GM19035 (cell line): ENCODE measurements at regions not wholly inside any gene's neighbourhood (a gene's known extent, or its start where the extent isn't known, plus 50 kb on each side); places are given as distances from the start of the nearest gene placed in this dataset.

ENCODE experiments used
- ATAC-seq: cut with Tn5 transposase; IDR thresholded peaks from one replicate; pipeline ENCODE4 v1.9.1; 2021; ENCODE audit not compliant: unreplicated experiment

DNA sequence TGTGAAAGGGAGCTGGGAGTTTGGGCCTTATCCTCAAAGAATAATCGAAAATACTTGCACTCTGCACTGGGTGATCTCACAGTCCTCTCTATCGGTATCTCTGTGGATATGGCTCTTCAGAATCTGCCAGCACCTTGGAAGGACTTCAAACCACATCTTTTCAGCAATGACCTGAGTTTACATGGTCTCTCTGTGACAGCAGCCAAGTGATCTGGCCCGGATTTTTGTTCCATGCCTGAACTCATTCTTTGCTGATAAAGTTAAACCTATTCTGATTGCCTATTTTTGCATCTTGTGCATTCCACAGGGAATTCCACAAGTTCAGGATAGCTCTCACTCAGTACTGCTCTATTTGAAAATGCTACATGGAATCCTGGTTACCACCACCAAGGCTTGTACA is 98.9 kb downstream of the HDGFL1 start:
- no peak for ATAC-seq

DNA sequence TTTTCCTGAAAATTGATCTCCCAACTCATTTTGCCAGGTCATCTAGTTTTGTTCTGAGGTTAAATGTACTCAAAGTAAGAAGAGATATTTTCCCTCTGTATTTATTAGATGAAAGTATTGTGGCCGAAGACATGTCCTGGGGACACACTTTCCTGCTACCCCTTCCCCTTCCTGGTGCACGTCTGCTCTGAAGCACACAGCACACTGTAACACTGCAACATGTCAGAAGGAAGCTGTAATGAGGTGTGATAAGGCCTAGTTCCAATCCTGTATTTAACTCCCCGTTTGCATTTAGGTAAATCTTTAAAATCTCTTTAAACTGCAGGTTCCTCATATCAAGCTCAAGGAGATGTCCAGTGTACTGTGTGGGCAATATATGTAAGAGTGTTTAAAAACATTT is 99.4 kb downstream of the HDGFL1 start:
- no peak for ATAC-seq

DNA sequence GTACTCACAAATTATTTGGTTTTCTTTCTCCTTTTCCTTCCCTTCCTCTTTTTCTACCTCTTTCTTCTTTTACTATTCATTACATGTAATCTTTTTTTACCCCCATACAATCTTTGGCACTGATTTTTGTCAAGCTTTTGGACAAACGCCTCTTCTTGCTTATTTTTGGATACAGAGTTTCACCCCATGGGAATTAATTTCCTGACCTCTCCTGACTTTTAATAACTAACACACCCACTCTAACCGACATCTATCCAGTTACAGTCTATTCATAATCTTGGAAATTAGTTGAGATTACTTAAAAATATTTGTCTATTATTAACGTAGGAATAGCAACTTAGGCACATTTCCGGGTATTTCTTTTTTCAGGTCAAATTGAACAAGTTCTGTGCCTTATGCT is 101.2 kb downstream of the HDGFL1 start:
- ATAC-seq, result no peak

DNA sequence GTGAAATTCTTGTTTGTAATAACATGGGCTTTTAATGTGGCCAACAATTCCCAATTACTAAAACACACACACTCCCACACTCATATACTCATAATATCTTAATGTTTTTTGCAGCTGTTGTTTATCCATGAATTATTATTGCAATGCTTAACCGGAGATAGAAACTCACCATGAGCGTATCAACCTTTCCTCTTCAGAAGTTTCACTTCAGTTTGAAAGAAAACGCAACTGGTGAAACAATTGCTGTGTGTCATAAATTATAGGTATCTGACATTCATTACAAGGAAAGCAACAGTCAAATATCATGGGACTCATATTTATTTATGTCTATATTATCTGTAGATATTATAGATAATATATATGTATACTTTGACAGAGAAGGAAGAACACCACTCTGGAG is 104.1 kb downstream of the HDGFL1 start:
- ATAC-seq, result no peak

DNA sequence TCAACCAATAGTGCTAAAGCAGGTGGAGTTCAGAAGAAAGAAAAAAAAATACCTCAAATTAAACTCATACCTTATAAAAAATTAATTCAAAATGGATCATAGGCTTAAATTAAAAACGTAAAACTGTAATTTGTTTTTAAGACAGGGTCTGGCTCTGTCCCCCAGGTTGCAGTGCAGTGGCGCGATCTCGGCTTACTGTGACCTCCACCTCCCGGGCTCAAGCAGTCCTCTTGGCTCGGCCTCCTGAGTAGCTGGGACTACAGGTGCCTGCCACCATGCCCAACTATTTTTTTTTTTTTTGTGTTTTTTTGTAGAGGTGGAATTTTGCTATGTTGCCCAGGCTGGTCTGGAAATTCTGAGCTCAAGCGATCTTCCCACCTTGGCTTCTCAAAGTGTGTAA is 111.6 kb downstream of the HDGFL1 start:
- no peak for ATAC-seq

DNA sequence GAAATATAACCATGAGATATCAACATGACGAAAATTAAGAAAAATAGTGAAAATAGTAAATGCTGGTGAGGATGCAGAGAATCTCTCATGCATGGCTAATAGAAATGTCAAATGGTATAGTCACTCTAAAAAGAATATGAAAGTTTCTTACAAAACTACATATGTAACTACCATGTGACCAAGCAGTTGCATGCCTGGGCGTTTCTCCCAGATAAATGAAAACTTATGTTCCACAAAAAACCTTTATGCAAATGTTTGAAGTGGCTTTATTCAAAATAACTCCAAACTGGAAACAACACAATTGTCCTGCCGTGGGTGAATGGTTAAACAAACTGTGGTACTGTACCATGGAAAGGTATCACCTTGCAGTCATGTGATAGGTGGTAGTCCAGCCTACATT is 112.4 kb downstream of the HDGFL1 start:
- no peak for ATAC-seq

DNA sequence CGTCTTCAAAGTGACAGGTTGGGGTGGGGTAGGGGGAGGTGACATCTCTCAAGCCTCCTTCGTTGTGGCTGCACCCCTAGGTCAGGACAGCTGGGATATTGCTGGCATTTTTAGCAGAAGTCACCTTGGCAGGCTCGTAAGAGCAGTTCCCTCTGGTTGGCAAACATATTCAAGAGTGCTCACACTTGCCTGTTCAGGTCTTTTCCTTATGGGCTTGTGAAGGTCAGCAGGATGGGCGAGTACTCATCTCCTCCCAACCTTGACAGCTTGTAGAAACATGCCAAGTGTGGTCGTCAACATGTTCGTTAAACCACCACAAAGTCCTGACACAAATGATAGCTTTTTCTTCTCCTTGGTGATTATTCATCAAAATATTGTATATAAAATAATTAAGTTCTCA is 113.6 kb downstream of the HDGFL1 start:
- no peak for ATAC-seq

DNA sequence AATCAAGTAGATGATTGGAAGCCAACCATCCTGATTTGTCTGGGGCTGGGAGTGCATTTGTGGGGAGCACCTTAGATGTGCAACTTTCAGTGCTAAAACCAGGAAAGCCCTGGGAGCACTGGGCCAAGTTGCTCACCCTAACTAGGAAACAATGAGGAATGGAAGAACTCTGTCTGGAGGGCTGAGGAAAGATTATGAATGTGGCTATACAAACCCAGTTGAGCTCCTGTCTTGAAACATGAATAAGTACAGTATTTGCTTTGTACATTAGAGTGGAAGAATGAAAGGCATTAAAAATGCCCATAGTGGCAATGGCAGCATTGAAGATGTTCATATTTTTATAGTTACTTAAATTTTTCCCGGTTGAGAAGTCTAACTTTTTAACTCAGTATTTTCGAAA is 121.1 kb downstream of the HDGFL1 start:
- ATAC-seq, result no peak

DNA sequence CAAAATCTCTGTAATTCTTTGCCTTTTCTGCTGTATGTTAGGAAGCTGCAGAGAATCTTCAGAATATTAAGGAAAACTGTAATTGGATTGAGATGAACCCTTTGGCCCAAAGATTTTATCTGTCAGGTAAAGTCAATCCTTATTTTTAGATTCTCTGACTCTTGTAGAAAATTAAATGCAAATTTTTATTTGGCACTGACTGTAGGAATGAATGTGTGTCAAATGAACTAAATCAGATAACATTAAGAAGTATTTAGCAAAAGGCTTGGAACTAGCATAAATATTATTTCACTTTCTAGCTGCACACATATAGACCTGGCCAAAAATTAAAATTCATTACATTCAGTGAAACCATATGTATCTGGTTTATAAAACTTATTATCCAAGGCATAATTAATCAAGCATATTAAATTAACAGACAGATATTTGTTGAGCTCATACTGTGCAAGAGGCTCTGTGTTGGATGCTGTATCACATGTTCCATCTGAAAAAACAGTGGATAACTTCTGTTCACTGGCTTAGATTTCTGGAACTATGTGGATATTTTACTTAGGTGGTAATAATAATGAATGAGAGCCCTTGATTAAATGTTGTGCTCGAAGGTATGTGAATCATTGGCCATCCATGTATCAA is 124.8 kb downstream of the HDGFL1 start:
- no peak for ATAC-seq

DNA sequence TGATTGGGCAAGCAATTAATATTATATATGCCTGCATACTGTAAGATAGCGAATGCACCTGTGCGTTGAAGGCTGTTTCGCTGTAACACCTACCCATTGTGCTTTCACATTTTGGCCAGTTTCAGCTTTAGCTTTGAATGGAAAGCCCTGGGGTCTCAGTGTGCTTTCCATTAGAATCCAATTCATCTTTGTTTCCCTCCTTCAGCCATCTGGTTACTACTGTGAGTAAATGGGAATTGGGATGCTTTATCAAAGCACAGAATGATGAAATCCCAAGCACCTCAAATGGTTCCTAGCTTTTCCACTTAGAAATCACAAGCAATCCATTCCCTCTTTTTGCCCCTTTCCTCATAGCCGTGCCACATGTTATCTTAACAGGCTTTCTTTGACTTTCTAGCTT is 127.1 kb downstream of the HDGFL1 start:
- ATAC-seq, result no peak

DNA sequence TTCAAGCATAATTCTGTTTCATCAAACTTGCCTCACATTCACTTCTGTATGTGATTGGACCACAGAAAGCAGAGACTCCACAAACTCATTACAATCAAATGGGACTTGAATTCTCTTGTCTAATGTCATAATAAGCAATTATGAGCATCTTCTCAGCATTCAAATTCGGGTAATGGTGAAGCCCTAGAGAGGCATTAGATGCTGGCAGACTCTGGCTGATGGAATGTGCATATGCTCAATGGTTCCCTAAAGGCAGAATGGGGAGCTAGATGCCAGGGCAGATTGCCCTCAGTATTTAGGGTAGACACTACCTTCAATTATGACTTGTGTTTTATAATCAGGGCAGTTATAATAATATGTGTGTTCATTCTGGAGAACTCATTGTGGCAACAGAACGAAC is 127.9 kb downstream of the HDGFL1 start:
- ATAC-seq, result no peak

DNA sequence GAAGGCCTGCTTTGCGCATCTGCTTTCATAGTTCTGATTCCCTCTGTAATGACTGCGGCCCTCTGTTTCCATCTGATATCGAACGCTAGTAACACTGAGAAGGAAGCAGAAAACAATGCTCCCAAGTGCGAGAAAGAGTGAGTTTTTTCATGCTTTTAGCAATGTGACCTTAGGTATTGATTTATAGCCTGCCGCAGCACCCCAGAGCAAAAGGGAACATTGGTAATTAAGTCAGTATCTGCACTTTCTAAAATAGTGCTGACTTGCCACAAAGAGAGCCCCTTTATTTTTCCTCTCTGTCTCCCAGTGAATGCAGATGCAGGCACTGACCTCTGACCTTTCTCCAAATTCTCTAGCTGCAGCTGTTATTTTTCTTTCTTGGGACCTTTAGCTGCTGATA is 129.8 kb downstream of the HDGFL1 start:
- ATAC-seq, result no peak

DNA sequence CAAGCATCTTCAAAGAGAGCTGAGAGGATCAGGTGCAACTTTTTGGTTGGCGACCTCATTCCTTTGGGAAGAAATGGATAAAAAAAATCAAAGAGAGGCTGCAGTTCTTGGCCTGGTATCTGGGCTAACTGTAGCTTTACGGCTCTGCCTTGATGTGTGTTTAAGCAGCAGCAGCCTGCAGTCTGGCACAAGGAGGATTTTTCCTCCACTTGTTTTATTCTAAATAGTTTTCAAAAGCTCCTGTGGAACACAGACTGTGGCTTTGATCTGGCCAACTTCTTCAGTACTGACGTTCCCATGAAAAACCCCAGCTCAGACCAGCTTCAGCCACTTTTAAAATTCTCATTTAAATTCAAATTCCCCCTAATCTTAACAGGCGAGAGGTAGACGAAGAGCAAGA is 137.3 kb downstream of the HDGFL1 start:
- no peak for ATAC-seq

DNA sequence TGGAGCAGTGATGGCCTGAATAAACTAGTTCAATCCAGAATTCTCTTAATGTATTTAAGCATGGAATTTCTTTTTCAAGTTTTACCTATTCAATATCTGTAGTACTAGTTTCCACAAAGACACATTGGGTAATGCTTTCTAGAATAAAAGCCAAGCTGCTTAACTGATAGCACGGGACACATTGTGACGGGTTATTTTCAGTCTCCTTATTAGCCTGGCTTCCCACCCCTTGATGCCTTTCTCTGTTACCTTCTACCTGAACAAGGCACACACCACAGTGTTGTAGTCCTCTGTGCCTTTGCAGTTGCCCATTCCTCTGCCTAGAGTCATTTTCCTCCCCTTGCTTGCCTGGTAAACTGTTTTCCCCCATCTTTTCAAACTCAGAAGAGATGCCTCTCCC is 139.1 kb downstream of the HDGFL1 start:
- ATAC-seq, result no peak

DNA sequence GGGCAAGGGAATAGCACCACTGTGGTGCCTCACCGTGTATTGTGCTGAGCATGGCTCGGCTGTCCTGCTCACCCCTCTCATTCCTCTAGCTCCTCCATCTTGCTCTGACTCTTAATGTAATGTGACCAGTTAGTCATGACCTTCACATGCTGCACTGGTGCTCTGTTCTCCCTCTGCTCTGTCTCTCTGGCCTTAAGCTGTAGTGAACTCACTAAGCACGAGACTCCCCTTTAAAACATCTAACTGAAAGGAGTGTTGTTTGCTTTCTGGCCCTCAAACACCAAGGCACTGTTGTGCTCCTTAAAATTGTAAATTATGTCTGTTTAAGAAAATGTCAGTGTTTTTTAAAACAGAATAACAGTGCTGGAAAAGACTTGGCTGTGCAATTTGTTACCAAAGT is 140.4 kb downstream of the HDGFL1 start:
- ATAC-seq, result no peak

DNA sequence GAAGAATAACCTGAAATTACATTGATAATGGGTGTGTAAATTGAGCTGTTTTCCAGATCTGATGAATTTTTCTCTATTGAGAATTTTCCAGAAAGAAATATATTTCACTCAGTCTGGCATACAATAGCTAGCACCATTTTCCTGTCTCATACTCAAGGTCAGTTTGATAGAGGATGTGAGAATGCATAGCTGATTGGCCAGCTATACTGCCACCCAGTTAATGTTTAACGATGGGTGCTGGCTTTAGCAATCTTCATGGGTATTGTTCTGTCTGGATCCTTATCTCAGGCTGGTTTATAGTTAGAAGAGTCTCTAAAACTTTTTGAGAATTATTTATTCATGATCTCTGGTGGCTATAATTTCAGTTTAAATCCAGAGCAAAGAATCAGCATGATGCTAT is 147.4 kb downstream of the HDGFL1 start:
- ATAC-seq, result no peak

DNA sequence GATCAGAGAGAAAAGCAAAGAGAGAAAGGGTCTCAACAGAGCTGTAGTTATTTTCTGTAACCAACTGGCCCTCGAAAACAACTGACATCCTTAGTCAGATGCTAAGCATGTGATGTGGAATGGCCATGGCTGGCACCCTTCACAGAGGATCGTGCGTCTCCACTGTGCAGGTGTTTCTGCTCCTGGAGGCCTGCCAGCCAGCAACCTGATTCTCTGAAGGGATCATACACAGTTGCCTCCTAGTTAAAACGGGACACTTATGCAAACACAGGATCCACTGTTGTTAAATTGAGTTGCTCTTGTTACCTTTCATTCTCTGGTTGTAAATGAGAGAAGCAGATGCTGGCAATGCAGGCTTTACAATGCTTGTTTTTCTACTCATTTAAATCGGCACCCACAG is 148.5 kb downstream of the HDGFL1 start:
- no peak for ATAC-seq

DNA sequence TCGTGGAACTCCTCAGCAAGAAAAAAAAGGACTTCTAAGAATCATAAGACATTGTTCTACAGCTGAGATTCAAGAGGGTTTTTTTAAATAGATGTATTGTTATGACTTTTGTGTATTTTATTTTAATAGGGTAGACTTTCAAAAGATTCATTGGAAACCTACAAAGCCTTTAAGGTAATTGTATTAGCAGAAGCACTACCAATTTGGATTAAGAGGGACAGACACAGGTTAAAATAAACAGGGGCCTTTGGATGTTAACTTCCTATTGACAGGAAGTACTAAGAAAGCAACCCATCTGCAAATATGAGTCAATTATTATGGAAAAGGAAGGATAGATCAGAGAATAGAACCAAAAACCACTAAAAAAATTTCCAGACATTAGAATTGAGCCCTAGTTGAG is 153.5 kb downstream of the HDGFL1 start:
- no peak for ATAC-seq

DNA sequence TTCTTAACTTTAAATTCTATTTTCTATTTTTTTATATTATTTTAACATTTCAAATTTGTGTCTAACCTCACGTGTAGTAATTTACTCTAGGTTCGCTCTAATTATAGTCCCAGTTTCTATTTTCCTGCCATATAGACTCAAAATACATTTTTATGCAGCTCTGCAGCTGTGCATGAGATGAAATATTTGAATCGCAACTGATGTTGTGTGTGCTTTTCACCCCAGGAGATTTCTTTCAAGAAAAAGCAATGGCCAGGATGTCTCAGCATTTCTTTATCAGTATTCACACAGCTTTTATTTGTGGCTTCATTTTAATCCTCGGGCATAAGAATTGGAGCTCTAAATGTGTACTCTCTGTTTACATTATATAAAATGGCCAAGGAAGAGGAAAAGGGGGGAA is 157.6 kb downstream of the HDGFL1 start:
- no peak for ATAC-seq

DNA sequence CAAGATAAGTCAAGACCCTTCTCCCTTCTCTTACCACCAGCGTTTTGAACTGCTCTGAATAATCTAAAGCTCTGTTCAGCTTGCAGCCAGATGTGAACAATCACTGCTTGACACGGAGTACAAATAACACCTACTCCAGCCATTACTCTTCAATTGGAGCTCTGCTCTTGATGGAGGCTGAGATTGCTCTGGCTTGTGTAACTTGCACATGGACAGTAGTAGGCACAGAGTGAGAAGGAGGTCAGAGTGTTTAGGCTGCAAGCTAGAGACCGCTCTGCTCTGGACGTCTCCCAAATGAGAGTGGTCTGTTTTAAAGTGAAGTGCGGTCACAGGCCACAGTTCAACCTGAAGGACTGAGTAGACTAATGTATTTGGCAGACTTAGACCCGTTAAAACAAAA is 158.3 kb downstream of the HDGFL1 start:
- ATAC-seq, result no peak

DNA sequence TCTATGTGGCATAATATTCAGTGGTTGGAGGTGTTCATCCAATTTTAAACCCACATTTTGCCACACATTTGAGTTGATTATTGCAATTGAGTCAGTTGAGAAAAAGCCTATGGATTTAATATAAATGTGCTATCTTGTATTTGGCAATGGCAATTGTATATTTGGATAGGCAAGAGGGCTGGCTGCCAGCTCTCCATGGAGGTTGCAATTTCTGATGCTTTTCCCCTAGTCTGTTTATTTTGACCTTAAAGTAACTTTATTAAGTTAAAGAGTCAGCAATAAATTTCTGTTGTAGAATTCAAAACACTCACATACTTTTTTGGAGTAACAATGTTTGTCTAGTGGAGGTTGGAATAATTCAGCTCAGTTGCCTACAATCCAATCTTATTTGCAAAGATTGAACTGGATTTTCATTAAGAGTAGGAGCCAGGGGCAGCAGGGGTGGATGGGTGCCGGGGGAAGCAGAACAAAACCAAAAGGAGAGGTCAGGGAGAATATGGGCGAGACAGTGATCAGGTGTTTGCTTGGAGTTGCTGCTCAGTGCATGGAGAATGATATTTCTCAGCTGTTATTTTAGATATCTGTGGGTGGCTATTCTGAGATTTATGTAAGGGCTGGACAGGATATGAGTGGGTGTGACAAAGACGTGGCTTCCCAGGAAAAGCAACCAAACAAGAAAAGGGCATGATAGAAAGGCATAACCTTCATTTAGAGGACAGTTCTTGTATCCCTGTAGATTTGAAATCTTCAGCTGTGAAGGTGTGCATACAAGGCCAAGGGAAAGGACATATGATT is 163.0 kb downstream of the HDGFL1 start:
- no peak for ATAC-seq

DNA sequence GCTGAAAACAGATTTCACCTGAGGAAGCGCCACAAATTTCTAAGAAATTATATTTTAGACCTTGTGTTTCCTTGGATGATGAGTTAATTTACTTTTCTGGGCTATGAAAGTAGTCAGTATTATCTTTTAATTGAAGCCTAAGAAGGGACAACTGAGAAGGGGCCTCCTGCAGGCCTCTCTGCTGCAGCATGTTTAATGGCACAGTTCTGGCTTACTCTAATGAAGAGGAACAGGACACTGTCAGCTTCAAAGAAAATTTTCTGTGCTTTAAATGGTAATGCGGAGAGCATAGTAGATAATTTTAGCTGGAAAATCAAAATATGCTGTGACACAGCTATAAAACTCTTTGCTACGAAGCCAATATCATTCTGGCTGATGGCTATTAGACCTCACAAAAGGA is 167.4 kb downstream of the HDGFL1 start:
- ATAC-seq, result no peak

DNA sequence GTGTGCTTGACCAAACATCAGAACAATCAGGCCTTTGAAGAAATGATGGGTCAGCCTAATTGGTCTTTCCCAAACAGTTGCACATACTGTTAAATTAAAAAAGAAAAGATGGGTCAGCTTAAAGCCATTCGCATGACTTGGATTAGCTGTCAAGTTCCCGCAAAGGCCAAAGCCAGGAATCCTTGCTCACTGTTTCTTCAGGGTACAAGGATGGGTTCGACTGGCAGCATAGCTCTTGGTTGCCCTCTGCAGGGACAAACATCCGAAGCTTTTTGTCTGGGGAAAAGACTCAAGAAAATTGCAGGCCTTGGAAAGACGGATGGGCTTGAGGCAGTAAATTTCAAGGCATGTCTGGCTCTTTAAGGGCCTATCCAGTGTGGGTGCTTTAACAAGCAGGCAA is 168.0 kb downstream of the HDGFL1 start:
- ATAC-seq, result no peak
